GM23338 (cell line): ENCODE measurements at regions not wholly inside any gene's neighbourhood (a gene's known extent, or its start where the extent isn't known, plus 50 kb on each side); places are given as distances from the start of the nearest gene placed in this dataset.

Experiments used
- ATAC-seq: fragments of 200-7000 bp; cut with Tn5 transposase; 3 replicates; pipeline ENCODE4 v1.9.1; 2020
- DNase-seq: peaks from one replicate; pipeline ENCODE4 v3.0.0-alpha.2; 2015; ENCODE audit warnings: low spot score
- H2AFZ ChIP-seq: fragments of 200-600 bp; sonication (generic); 2 replicates; pipeline ENCODE4 v1.8.0; 2016; ENCODE audit warnings: antibody characterized with exemption, mild to moderate bottlenecking, moderate library complexity
- H3F3A ChIP-seq: fragments of 200-600 bp; sonication (generic); replicated peaks from 2 replicates; pipeline ENCODE4 v1.8.0; 2017; ENCODE audit warnings: antibody characterized with exemption, mixed run types, low read depth
- H3K27ac ChIP-seq: fragments of 200-600 bp; sonication (generic); 2 replicates; pipeline ENCODE4 v1.6.1; 2016; ENCODE audit warnings: low read depth
- H3K27me3 ChIP-seq: fragments of 200-600 bp; sonication (generic); 2 replicates; pipeline ENCODE4 v1.8.0; 2016; ENCODE audit warnings: mild to moderate bottlenecking, mixed run types, moderate library complexity; ENCODE audit not compliant: insufficient read depth
- H3K36me3 ChIP-seq: fragments of 200-600 bp; sonication (generic); 2 replicates; pipeline ENCODE4 v1.8.0; 2016; ENCODE audit warnings: mild to moderate bottlenecking; ENCODE audit not compliant: insufficient read depth
- H3K4me1 ChIP-seq: fragments of 200-600 bp; sonication (generic); 2 replicates; pipeline ENCODE4 v1.8.0; 2016; ENCODE audit warnings: mild to moderate bottlenecking, moderate library complexity; ENCODE audit not compliant: insufficient read depth
- H3K4me2 ChIP-seq: fragments of 200-600 bp; sonication (generic); 2 replicates; pipeline ENCODE4 v1.7.1; 2017; ENCODE audit warnings: mixed run types
- H3K4me3 ChIP-seq: fragments of 200-600 bp; sonication (generic); 2 replicates; pipeline ENCODE4 v1.6.1; 2016; ENCODE audit warnings: mixed run types
- H3K79me2 ChIP-seq: fragments of 200-600 bp; sonication (generic); replicated peaks from 2 replicates; pipeline ENCODE4 v1.8.0; 2017; ENCODE audit warnings: mild to moderate bottlenecking; ENCODE audit not compliant: insufficient read depth
- H3K9me2 ChIP-seq: fragments of 200-600 bp; sonication (generic); 2 replicates; pipeline ENCODE4 v1.8.0; 2017; ENCODE audit not compliant: insufficient read depth
- H4K20me1 ChIP-seq: fragments of 200-600 bp; sonication (generic); replicated peaks from 2 replicates; pipeline ENCODE4 v1.8.0; 2017; ENCODE audit warnings: mild to moderate bottlenecking; ENCODE audit not compliant: insufficient read depth
- H3K27ac Mint-ChIP-seq: 2 replicates; pipeline ENCODE4 v1.8.0; 2020; ENCODE audit warnings: inconsistent platforms, mild to moderate bottlenecking, moderate library complexity, mixed read lengths
- H3K27me3 Mint-ChIP-seq: 3 replicates; pipeline ENCODE4 v1.8.0; 2022; ENCODE audit warnings: low read depth, mild to moderate bottlenecking, moderate library complexity, mixed read lengths, inconsistent platforms; ENCODE audit not compliant: insufficient read depth, poor library complexity
- H3K36me3 Mint-ChIP-seq: 3 replicates; pipeline ENCODE4 v1.8.0; 2021; ENCODE audit warnings: low read depth, mild to moderate bottlenecking, inconsistent platforms, moderate library complexity, mixed read lengths
- H3K4me1 Mint-ChIP-seq: 3 replicates; pipeline ENCODE4 v1.8.0; 2020; ENCODE audit warnings: mild to moderate bottlenecking, inconsistent platforms, mixed read lengths
- H3K4me3 Mint-ChIP-seq: 3 replicates; pipeline ENCODE4 v1.8.0; 2021; ENCODE audit warnings: moderate library complexity, mild to moderate bottlenecking, inconsistent platforms, mixed read lengths
- H3K9me3 Mint-ChIP-seq: 3 replicates; pipeline ENCODE4 v1.8.0; 2020; ENCODE audit warnings: moderate library complexity, mild to moderate bottlenecking, inconsistent platforms, mixed read lengths
- CREB1 ChIP-seq: fragments of 250-450 bp; sonication (Bioruptor Pico); IDR thresholded peaks from 2 replicates; pipeline ENCODE4 v1.5.0; 2020; ENCODE audit warnings: low read depth, mild to moderate bottlenecking, moderate library complexity
- CTCF ChIP-seq, 2 experiments: fragments of 200-600 bp in 1 of 2; sonication (generic) in 1 of 2; conservative IDR thresholded peaks; 2 replicates each; pipeline versions ENCODE4 v1.5.1 to v1.6.1; 2016 to 2017; ENCODE audit warnings: antibody characterized with exemption in 2 of 2, low read depth in 2 of 2, mild to moderate bottlenecking in 2 of 2, moderate library complexity in 1 of 2
- ETS1 ChIP-seq: IDR thresholded peaks from 2 replicates; pipeline ENCODE4 v1.6.1; 2016; ENCODE audit warnings: antibody characterized with exemption
- EZH2 ChIP-seq: fragments of 200-600 bp; sonication (generic); IDR thresholded peaks from one replicate; pipeline ENCODE4 v1.8.0; 2017; ENCODE audit warnings: antibody characterized with exemption, mild to moderate bottlenecking, low read depth; ENCODE audit not compliant: unreplicated experiment
- JUNB ChIP-seq: IDR thresholded peaks from one replicate; pipeline ENCODE4 v1.6.1; 2016; ENCODE audit warnings: antibody characterized with exemption; ENCODE audit not compliant: unreplicated experiment
- NANOG ChIP-seq: IDR thresholded peaks from 2 replicates; pipeline ENCODE4 v1.6.1; 2016; ENCODE audit warnings: antibody characterized with exemption, borderline replicate concordance
- POLR2AphosphoS5 ChIP-seq: IDR thresholded peaks from 2 replicates; pipeline ENCODE4 v1.6.1; 2016; ENCODE audit warnings: antibody characterized with exemption, low read depth
- REST ChIP-seq: IDR thresholded peaks from one replicate; pipeline ENCODE4 v1.6.1; 2018; ENCODE audit warnings: antibody characterized with exemption; ENCODE audit not compliant: unreplicated experiment
- STAT1 ChIP-seq: IDR thresholded peaks from one replicate; pipeline ENCODE4 v1.6.1; 2016; ENCODE audit warnings: antibody characterized with exemption; ENCODE audit not compliant: unreplicated experiment
- ZNF114 ChIP-seq: fragments of 250-450 bp; sonication (Bioruptor Pico); IDR thresholded peaks from 2 replicates; pipeline ENCODE4 v1.5.0; 2020; ENCODE audit warnings: mild to moderate bottlenecking, moderate library complexity
- ZNF331 ChIP-seq: fragments of 250-450 bp; sonication (Bioruptor Pico); IDR thresholded peaks from 2 replicates; pipeline ENCODE4 v1.5.0; 2020; ENCODE audit warnings: low read depth, mild to moderate bottlenecking, moderate library complexity

GRCh38 chr1:80498673-80499072 is 1302.1 kb upstream of the ADGRL2 start:
- Histone ChIP-seq H4K20me1 (no peaks in the 10 kb centered on the region), H3F3A (no peaks in the 10 kb centered on the region), H3K9me2 (no peaks in the 10 kb centered on the region), H3K4me2 (no peak overlapping the region), H2AFZ (no peak overlapping the region), H3K27ac (no peak overlapping the region), H3K4me3 (no peak overlapping the region), H3K79me2 (no peaks in the 10 kb centered on the region), H3K4me1 (no peaks in the 10 kb centered on the region), H3K36me3 (no peaks in the 10 kb centered on the region), H3K27me3 (no peaks in the 10 kb centered on the region)
- H3K4me3 Mint-ChIP-seq = no peak overlapping the region
- TF ChIP-seq EZH2 = no peak
- TF ChIP-seq ZNF114 = no peak
- TF ChIP-seq CREB1 (CRISPR knock-in tag) = no peak
- no peak for TF ChIP-seq ETS1
- TF ChIP-seq STAT1 = no peak
- no peak for TF ChIP-seq REST
- no peak for TF ChIP-seq ZNF331 (CRISPR knock-in tag)
- TF ChIP-seq CTCF (conservative IDR thresholded peaks at IDR 0.05; ENCODE audit: low read depth in 2 of 2) = no peak
- no peak for TF ChIP-seq NANOG
- ATAC-seq (no peak), DNase-seq (no peak)
- H3K36me3 Mint-ChIP-seq = peaks cover 16% of the 10 kb centered on the region; the same call in 2 of the 3 replicates
- peaks cover 13% of the 10 kb centered on the region for H3K4me1 Mint-ChIP-seq
- no peak overlapping the region for H3K27ac Mint-ChIP-seq
- H3K27me3 Mint-ChIP-seq = no peaks in the 10 kb centered on the region
- peaks cover 10% of the 10 kb centered on the region for H3K9me3 Mint-ChIP-seq

- Mint-ChIP-seq H3K4me1 (peaks cover 13% of the 10 kb centered on the region), H3K36me3 (peaks cover 3% of the 10 kb centered on the region; the same call in 1 of the 3 replicates), H3K9me3 (no peaks in the 10 kb centered on the region; the same call in 2 of the 3 replicates), H3K27ac (no peak overlapping the region), H3K27me3 (no peaks in the 10 kb centered on the region), H3K4me3 (no peak overlapping the region)
- Histone ChIP-seq H3K27ac (no peak overlapping the region), H3K79me2 (no peaks in the 10 kb centered on the region), H4K20me1 (no peaks in the 10 kb centered on the region), H3K9me2 (0 out of 2 replicates have a peak, but pooled peaks cover 3% of the 10 kb centered on the region), H3K4me1 (no peaks in the 10 kb centered on the region), H3K4me2 (no peak overlapping the region), H2AFZ (0 out of 2 replicates have a peak overlapping the region, but pooled peaks have one; percentile 10), H3K4me3 (no peak overlapping the region), H3K36me3 (no peaks in the 10 kb centered on the region), H3K27me3 (no peaks in the 10 kb centered on the region), H3F3A (no peaks in the 10 kb centered on the region)
- ATAC-seq (no peak), DNase-seq (no peak)
- no peak for TF ChIP-seq NANOG
- TF ChIP-seq EZH2 = no peak
- no peak for TF ChIP-seq CREB1 (CRISPR knock-in tag)
- TF ChIP-seq REST = no peak
- no peak for TF ChIP-seq ZNF114
- TF ChIP-seq JUNB = no peak
- no peak for TF ChIP-seq CTCF (conservative IDR thresholded peaks at IDR 0.05; ENCODE audit: low read depth in 2 of 2)
- no peak for TF ChIP-seq POLR2AphosphoS5
Measured at GRCh38 chr1:80495806-80496205, 1304.9 kb upstream of the ADGRL2 start.
